K562 (cell line): ENCODE measurements at regions not wholly inside any gene's neighbourhood (a gene's known extent, or its start where the extent isn't known, plus 50 kb on each side); places are given as distances from the start of the nearest gene placed in this dataset.

Experiments
- ATAC-seq: fragments of 200-7000 bp; cut with Tn5 transposase; 3 replicates; pipeline ENCODE4 v1.9.1; 2020; ENCODE audit warnings: moderate library complexity
- BruUV-seq: library from RNA; stranded (reverse); fragments of 400-500 nt; replicated peaks from 2 replicates; lab custom pipeline; 2021; lab: Mats Ljungman, UMichigan
- CTCF ChIA-PET: fragments of 300-600 bp; formaldehyde crosslinking; extraction: SDS; loops from one replicate; lab custom pipeline; 2021; ENCODE audit warnings: low intra/inter-chr PET ratio; lab: Yijun Ruan, JAX
- POLR2A ChIA-PET: fragments of 300-600, 350-650 bp; sonication (Branson Sonifier 250); formaldehyde crosslinking; extraction: SDS; loops from one replicate; lab custom pipeline; 2021; ENCODE audit warnings: antibody characterized with exemption, inconsistent platforms; lab: Yijun Ruan, JAX
- DNase-seq, 4 experiments: peaks; one replicate each; pipeline versions ENCODE4 v3.0.0 to v3.0.0-alpha.2; 2011 to 2018; ENCODE audit warnings: low spot score in 3 of 4, mixed read lengths in 3 of 4; ENCODE audit errors: extremely low read depth in 1 of 4
- FAIRE-seq: peaks from 2 replicates; lab custom pipeline; 2011; peaks lifted over from hg19 to GRCh38; lab: Jason Lieb, UNC
- H2AFZ ChIP-seq: 2 replicates; pipeline ENCODE4 v1.6.0; 2011; ENCODE audit warnings: low read depth, low read length, control low read depth, inconsistent platforms
- H3K27ac ChIP-seq: fragments of 200-600 bp; 3 replicates; pipeline ENCODE4 v1.8.0; 2011; ENCODE audit warnings: low read depth, mild to moderate bottlenecking, control low read depth, inconsistent platforms, low read length, moderate library complexity, mixed read lengths; ENCODE audit errors: extremely low read depth
- H3K27me3 ChIP-seq, 2 experiments: fragments of 300-600 bp in 1 of 2; 2 replicates in 1 of 2; 3 replicates in 1 of 2; pipeline versions ENCODE4 v1.6.0 to v1.8.0; 2011; ENCODE audit warnings: inconsistent platforms in 2 of 2, low read length in 2 of 2, mild to moderate bottlenecking in 1 of 2, mixed read lengths in 1 of 2, moderate library complexity in 1 of 2; ENCODE audit not compliant: control insufficient read depth in 2 of 2, insufficient read depth in 2 of 2
- H3K36me3 ChIP-seq: fragments of 300-600 bp; 3 replicates; pipeline ENCODE4 v1.8.0; 2011; ENCODE audit warnings: mild to moderate bottlenecking, low read length, inconsistent platforms; ENCODE audit not compliant: control insufficient read depth, insufficient read depth
- H3K4me1 ChIP-seq, 2 experiments: fragments of 200-600 bp in 1 of 2; replicated peaks in 1 of 2; 2 replicates in 1 of 2; 3 replicates in 1 of 2; pipeline versions ENCODE4 v1.5.1 to v1.8.0; 2011; ENCODE audit warnings: inconsistent platforms in 2 of 2, low read length in 2 of 2, mild to moderate bottlenecking in 1 of 2, mixed read lengths in 1 of 2, moderate library complexity in 1 of 2; ENCODE audit not compliant: control insufficient read depth in 2 of 2, insufficient read depth in 2 of 2
- H3K4me2 ChIP-seq: 2 replicates; pipeline ENCODE4 v1.6.1; 2011; ENCODE audit warnings: low read length, control low read depth, inconsistent platforms, mixed read lengths; ENCODE audit not compliant: insufficient read depth
- H3K4me3 ChIP-seq: fragments of 200-600 bp; sonication (generic), shearing (Covaris generic); 2 replicates; pipeline ENCODE4 v1.5.1; 2016; ENCODE audit warnings: control low read depth, inconsistent platforms
- H3K79me2 ChIP-seq: fragments of 200-600 bp; 3 replicates; pipeline ENCODE4 v1.8.0; 2011; ENCODE audit warnings: low read length, inconsistent platforms; ENCODE audit not compliant: control insufficient read depth, insufficient read depth
- H3K9ac ChIP-seq, 2 experiments: 2 replicates each; pipeline versions ENCODE4 v1.6.0 to v1.6.1; 2011; ENCODE audit warnings: low read depth in 2 of 2, low read length in 2 of 2, control low read depth in 1 of 2, inconsistent platforms in 1 of 2, mild to moderate bottlenecking in 1 of 2, mixed read lengths in 1 of 2; ENCODE audit not compliant: insufficient read depth in 1 of 2
- H3K9me1 ChIP-seq: one replicate; pipeline ENCODE4 v1.6.0; 2011; ENCODE audit warnings: inconsistent platforms, mild to moderate bottlenecking, low read length, moderate library complexity; ENCODE audit not compliant: control insufficient read depth, insufficient read depth
- H3K9me3 ChIP-seq: replicated peaks from 2 replicates; pipeline ENCODE4 v1.5.1; 2011; ENCODE audit warnings: low read depth, low read length, inconsistent platforms; ENCODE audit not compliant: control insufficient read depth, insufficient read depth
- H4K20me1 ChIP-seq: replicated peaks from 2 replicates; pipeline ENCODE4 v1.6.1; 2011; ENCODE audit warnings: low read length, inconsistent platforms, mixed read lengths; ENCODE audit not compliant: control insufficient read depth, insufficient read depth
- ARID1B ChIP-seq: fragments of 450-650 bp; IDR thresholded peaks from 2 replicates; pipeline ENCODE4 v1.6.1; 2016; ENCODE audit warnings: antibody characterized with exemption, mild to moderate bottlenecking, inconsistent platforms
- BCOR ChIP-seq: fragments of 450-650 bp; IDR thresholded peaks from 2 replicates; pipeline ENCODE4 v1.6.1; 2016
- E2F4 ChIP-seq: sonication (generic); formaldehyde crosslinking; IDR thresholded peaks from 2 replicates; pipeline ENCODE4 v1.8.0; 2022; ENCODE audit warnings: mild to moderate bottlenecking, low read depth, missing genetic modification reagents
- KLF1 ChIP-seq: fragments of 450-650 bp; IDR thresholded peaks from 2 replicates; pipeline ENCODE4 v1.6.1; 2016; ENCODE audit warnings: missing genetic modification characterization, missing compliant biosample characterization
- MBD1 ChIP-seq: fragments of 250-450 bp; sonication (Bioruptor Pico); IDR thresholded peaks from 2 replicates; pipeline ENCODE4 v1.8.0; 2022; ENCODE audit warnings: inconsistent platforms
- MED1 ChIP-seq: sonication (generic); formaldehyde crosslinking; IDR thresholded peaks from 2 replicates; pipeline ENCODE4 v1.8.1; 2023; ENCODE audit warnings: missing genetic modification reagents, borderline replicate concordance
- NUFIP1 ChIP-seq: fragments of 450-650 bp; IDR thresholded peaks from 2 replicates; pipeline ENCODE4 v1.6.1; 2018; ENCODE audit not compliant: partially characterized antibody
- PPARD ChIP-seq: fragments of 250-450 bp; sonication (Bioruptor Pico); IDR thresholded peaks from 2 replicates; pipeline ENCODE4 v1.8.0; 2022; ENCODE audit warnings: inconsistent platforms, mild to moderate bottlenecking, moderate library complexity
- RFX7 ChIP-seq: fragments of 250-450 bp; sonication (Bioruptor Pico); IDR thresholded peaks from 2 replicates; pipeline ENCODE4 v1.5.1; 2021; ENCODE audit warnings: mild to moderate bottlenecking
- SMARCE1 ChIP-seq: fragments of 450-650 bp; IDR thresholded peaks from 2 replicates; pipeline ENCODE4 v1.7.1; 2016; ENCODE audit warnings: mild to moderate bottlenecking
- SNAPC5 ChIP-seq: fragments of 250-450 bp; sonication (Bioruptor Pico); IDR thresholded peaks from 2 replicates; pipeline ENCODE4 v1.8.0; 2021; ENCODE audit warnings: moderate library complexity, mild to moderate bottlenecking, inconsistent platforms
- THRA ChIP-seq: fragments of 450-650 bp; IDR thresholded peaks from 2 replicates; pipeline ENCODE4 v1.6.1; 2017; ENCODE audit warnings: mild to moderate bottlenecking, moderate library complexity
- ZNF253 ChIP-seq: fragments of 250-450 bp; sonication (Bioruptor Pico); conservative IDR thresholded peaks from 2 replicates; pipeline ENCODE4 v1.6.1; 2021; ENCODE audit warnings: mild to moderate bottlenecking
- ZNF445 ChIP-seq: fragments of 250-450 bp; sonication (Bioruptor Pico); IDR thresholded peaks from 2 replicates; pipeline ENCODE4 v1.4.0; 2020; ENCODE audit warnings: low read depth, mild to moderate bottlenecking, moderate library complexity
- WGBS: fragments of 100-300 bp; shearing (Covaris generic); methylation state at CpG from one replicate; pipeline ENCODE4 v1.1.6; 2016; ENCODE audit warnings: low coverage, mixed read lengths; ENCODE audit not compliant: insufficient coverage; ENCODE audit errors: missing lambda C conversion rate; 5-methylcytosine and 5-hydroxymethylcytosine counted together
- in situ Hi-C: fragments of 300-500 bp; cut with MboI; formaldehyde crosslinking; loops from 4 replicates; pipeline ENCODE4 v1.15.0; 2018; ENCODE audit warnings: inconsistent platforms, mixed read lengths
- intact Hi-C: fragments of 100-400 bp; cut with micrococcal nuclease; formaldehyde crosslinking; loops from 2 replicates; pipeline ENCODE4 v1.14.2; 2022

GRCh38 chr14:43981135-43981768, 525.8 kb downstream of the FSCB start:
- BruUV-seq, result no TSS peak
- POLR2A ChIA-PET, result no interaction called here
- no peak overlapping the region for H3K27ac ChIP-seq
- no peaks in the 10 kb centered on the region for H3K27me3 ChIP-seq
- H3K79me2 ChIP-seq, result no peaks in the 10 kb centered on the region
- CTCF ChIA-PET, result interaction anchor here (0.8 kb wide), 1 partner anchor 863 kb away, joined by 3 read pairs; no protein-coding TSS in a partner anchor
- no peak overlapping the region for H3K9ac ChIP-seq
- ATAC-seq (no peak), FAIRE-seq (no peak), DNase-seq (no peak)
- no peaks in the 10 kb centered on the region for H4K20me1 ChIP-seq
- H2AFZ ChIP-seq, result no peak overlapping the region
- H3K36me3 ChIP-seq, result no peaks in the 10 kb centered on the region
- no peaks in the 10 kb centered on the region for H3K9me1 ChIP-seq
- H3K4me1 ChIP-seq, result no peaks in the 10 kb centered on the region
- no peak overlapping the region for H3K4me2 ChIP-seq
- no peak overlapping the region for H3K4me3 ChIP-seq
- TF ChIP-seq MED1 (CRISPR knock-in tag) (no peak), SMARCE1 (no peak), NUFIP1 (no peak), ZNF253 (no peak)
- 0% methylated on average over 2 of the region's 3 CpGs for WGBS
- no peaks in the 10 kb centered on the region for H3K9me3 ChIP-seq
- in situ Hi-C loops (no loop called here), intact Hi-C loops (no loop called here)

- ATAC-seq, result no peak
- POLR2A ChIA-PET, result no interaction called here
- in situ Hi-C loops (no loop called here), intact Hi-C loops (no loop called here)
- no peak for FAIRE-seq
- no peaks in the 10 kb centered on the region for H3K79me2 ChIP-seq
- H4K20me1 ChIP-seq, result no peaks in the 10 kb centered on the region
- CTCF ChIA-PET, result no interaction called here
- no peak overlapping the region for H3K9ac ChIP-seq
- H3K4me1 ChIP-seq, result no peaks in the 10 kb centered on the region
- no peaks in the 10 kb centered on the region for H3K9me3 ChIP-seq
- 0% methylated on average over 3 of the region's 5 CpGs for WGBS
- H2AFZ ChIP-seq, result no peak overlapping the region
- H3K9me1 ChIP-seq, result no peaks in the 10 kb centered on the region
- H3K4me3 ChIP-seq, result no peak overlapping the region
- no peak for DNase-seq
- H3K4me2 ChIP-seq, result no peak overlapping the region
- H3K27me3 ChIP-seq, result no peaks in the 10 kb centered on the region
- H3K36me3 ChIP-seq, result no peaks in the 10 kb centered on the region
- BruUV-seq, result no TSS peak
- no peak overlapping the region for H3K27ac ChIP-seq
- TF ChIP-seq SNAPC5 (CRISPR knock-in tag) (no peak), BCOR (no peak), MBD1 (CRISPR knock-in tag) (no peak), PPARD (CRISPR knock-in tag) (no peak), KLF1 (tag) (no peak), RFX7 (CRISPR knock-in tag) (no peak), ARID1B (no peak), E2F4 (CRISPR knock-in tag) (no peak), ZNF445 (no peak), THRA (no peak)
These were observed 550.3 kb downstream of the FSCB start for GRCh38 chr14:43956741-43957140.
